Keratinocyte (primary cell): ENCODE measurements at regions not wholly inside any gene's neighbourhood (a gene's known extent, or its start where the extent isn't known, plus 50 kb on each side); places are given as distances from the start of the nearest gene placed in this dataset.

ENCODE experiments used
- EZH2 ChIP-seq: IDR thresholded peaks from one replicate; pipeline ENCODE4 v1.6.1; 2012; ENCODE audit warnings: inconsistent platforms, mild to moderate bottlenecking, low read length, moderate library complexity
- TF ChIP-seq, protein P1 (sequence below), 3 experiments: IDR thresholded peaks in 1 of 3; conservative IDR thresholded peaks in 1 of 3; optimal IDR thresholded peaks in 1 of 3; 2 replicates in 2 of 3; 3 replicates in 1 of 3; pipeline versions ENCODE3 to v1.5.1; 2011; ENCODE audit warnings: low read length in 3 of 3, mild to moderate bottlenecking in 3 of 3, moderate library complexity in 2 of 3, control low read depth in 1 of 3, inconsistent platforms in 1 of 3; ENCODE audit not compliant: insufficient read depth in 2 of 3; ENCODE audit errors: extremely low read depth in 1 of 3

DNA sequence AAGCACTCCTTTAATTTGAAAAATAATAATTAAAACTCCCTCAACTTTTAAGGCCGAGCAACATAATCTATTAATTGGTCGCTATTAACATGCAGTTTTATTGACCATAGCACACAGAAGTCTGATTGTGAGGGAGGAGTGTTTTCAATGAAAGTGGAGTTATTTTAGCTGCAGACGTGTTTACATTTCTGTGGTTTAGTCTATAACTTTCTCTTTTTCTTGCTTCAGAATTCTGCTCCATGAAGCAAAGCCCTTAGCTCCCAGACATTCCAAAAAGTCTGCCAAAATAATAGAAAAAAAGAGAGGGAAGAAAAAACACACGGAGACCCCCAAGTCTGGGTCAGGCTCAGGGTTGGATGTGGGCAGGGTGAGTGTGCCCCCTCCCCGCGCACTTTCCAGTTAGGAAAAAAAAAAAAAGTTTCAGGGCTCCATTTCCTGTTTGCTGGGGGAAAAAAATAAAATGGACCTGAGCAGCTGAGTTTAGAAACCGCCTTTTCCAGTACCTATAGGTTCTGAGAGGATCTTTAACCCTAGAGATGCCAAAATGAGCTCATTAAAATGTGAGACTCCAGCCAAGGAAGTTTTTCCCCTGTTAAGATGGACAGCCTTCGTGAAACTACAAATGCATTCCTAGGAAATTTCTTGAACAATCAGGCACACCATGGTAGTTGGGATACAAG lies 143.7 kb upstream of the ETS2 start:
- TF ChIP-seq, protein P1, sequence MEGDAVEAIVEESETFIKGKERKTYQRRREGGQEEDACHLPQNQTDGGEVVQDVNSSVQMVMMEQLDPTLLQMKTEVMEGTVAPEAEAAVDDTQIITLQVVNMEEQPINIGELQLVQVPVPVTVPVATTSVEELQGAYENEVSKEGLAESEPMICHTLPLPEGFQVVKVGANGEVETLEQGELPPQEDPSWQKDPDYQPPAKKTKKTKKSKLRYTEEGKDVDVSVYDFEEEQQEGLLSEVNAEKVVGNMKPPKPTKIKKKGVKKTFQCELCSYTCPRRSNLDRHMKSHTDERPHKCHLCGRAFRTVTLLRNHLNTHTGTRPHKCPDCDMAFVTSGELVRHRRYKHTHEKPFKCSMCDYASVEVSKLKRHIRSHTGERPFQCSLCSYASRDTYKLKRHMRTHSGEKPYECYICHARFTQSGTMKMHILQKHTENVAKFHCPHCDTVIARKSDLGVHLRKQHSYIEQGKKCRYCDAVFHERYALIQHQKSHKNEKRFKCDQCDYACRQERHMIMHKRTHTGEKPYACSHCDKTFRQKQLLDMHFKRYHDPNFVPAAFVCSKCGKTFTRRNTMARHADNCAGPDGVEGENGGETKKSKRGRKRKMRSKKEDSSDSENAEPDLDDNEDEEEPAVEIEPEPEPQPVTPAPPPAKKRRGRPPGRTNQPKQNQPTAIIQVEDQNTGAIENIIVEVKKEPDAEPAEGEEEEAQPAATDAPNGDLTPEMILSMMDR (optimal IDR thresholded peaks at IDR 0.05 in 1 of 3, IDR thresholded peaks at IDR 0.05 in 1 of 3, conservative IDR thresholded peaks at IDR 0.05 in 1 of 3; ENCODE audit: extremely low read depth in 1 of 3, insufficient read depth in 2 of 3, low read length in 3 of 3), result no peak
- no peak for TF ChIP-seq EZH2
